GM12878 (cell line): ENCODE measurements at regions not wholly inside any gene's neighbourhood (a gene's known extent, or its start where the extent isn't known, plus 50 kb on each side); places are given as distances from the start of the nearest gene placed in this dataset.
"Not testable (repeated sequence)": the region's sequence is repeated elsewhere in the genome, so short reads cannot be mapped to it uniquely, and the experiment has no call there.

ENCODE experiments used
- ATAC-seq: fragments of 200-7000 bp; cut with Tn5 transposase; 3 replicates; pipeline ENCODE4 v1.9.1; 2020; ENCODE audit warnings: mild to moderate bottlenecking, moderate library complexity
- BruUV-seq: library from RNA; stranded (reverse); fragments of 400-500 nt; replicated peaks from 2 replicates; lab custom pipeline; 2021; lab: Mats Ljungman, UMichigan
- CTCF ChIA-PET: fragments of 300-600 bp; sonication (Branson Sonifier 250); formaldehyde crosslinking; extraction: SDS; loops from one replicate; lab custom pipeline; 2021; ENCODE audit warnings: inconsistent platforms; lab: Yijun Ruan, JAX
- POLR2A ChIA-PET: fragments of 350-600 bp; formaldehyde crosslinking; extraction: SDS; loops from one replicate; lab custom pipeline; 2021; ENCODE audit warnings: inconsistent platforms; lab: Charles Lee
- RAD21 ChIA-PET: fragments of 300-600 bp; sonication (Branson Sonifier 250); formaldehyde crosslinking; loops from one replicate; lab custom pipeline; 2023; ENCODE audit warnings: antibody characterized with exemption; ENCODE audit not compliant: unreplicated experiment; lab: Charles Lee
- SMC1A ChIA-PET: fragments of 300-600 bp; sonication (Branson Sonifier 250); formaldehyde crosslinking; loops from one replicate; lab custom pipeline; 2023; ENCODE audit not compliant: unreplicated experiment, uncharacterized antibody; lab: Charles Lee
- DNase-seq: peaks from one replicate; pipeline ENCODE4 v3.0.0-alpha.2; 2011; ENCODE audit warnings: low read depth, low spot score
- FAIRE-seq: peaks from 3 replicates; lab custom pipeline; 2011; peaks lifted over from hg19 to GRCh38; lab: Jason Lieb, UNC
- H2AFZ ChIP-seq: 2 replicates; pipeline ENCODE4 v1.6.0; 2011; ENCODE audit warnings: low read depth, low read length, control low read depth; ENCODE audit not compliant: control insufficient read depth
- H3K27ac ChIP-seq: 2 replicates; pipeline ENCODE4 v1.5.1; 2011; ENCODE audit warnings: control low read depth; ENCODE audit not compliant: control insufficient read depth, insufficient read depth
- H3K27me3 ChIP-seq, 2 experiments: replicated peaks in 1 of 2; 2 replicates each; pipeline versions ENCODE4 v1.6.0 to v1.6.1; 2011; ENCODE audit warnings: low read length in 1 of 2; ENCODE audit not compliant: control insufficient read depth in 2 of 2, insufficient read depth in 2 of 2
- H3K36me3 ChIP-seq, 2 experiments: 2 replicates each; pipeline ENCODE4 v1.5.1; 2011; ENCODE audit warnings: low read length in 1 of 2; ENCODE audit not compliant: control insufficient read depth in 2 of 2, insufficient read depth in 2 of 2
- H3K4me1 ChIP-seq: 2 replicates; pipeline ENCODE4 v1.6.1; 2011; ENCODE audit warnings: mild to moderate bottlenecking, low read length, moderate library complexity, mixed read lengths; ENCODE audit not compliant: control insufficient read depth, insufficient read depth
- H3K4me2 ChIP-seq: 2 replicates; pipeline ENCODE4 v1.6.0; 2011; ENCODE audit warnings: control low read depth; ENCODE audit not compliant: control insufficient read depth, insufficient read depth
- H3K4me3 ChIP-seq: fragments of 200-600 bp; sonication (generic); 2 replicates; pipeline ENCODE4 v1.5.1; 2016
- H3K79me2 ChIP-seq: 2 replicates; pipeline ENCODE4 v1.6.0; 2011; ENCODE audit warnings: low read length; ENCODE audit not compliant: control insufficient read depth, insufficient read depth
- H3K9ac ChIP-seq: 2 replicates; pipeline ENCODE4 v1.8.0; 2011; ENCODE audit warnings: low read length, control low read depth, mixed read lengths; ENCODE audit not compliant: control insufficient read depth, insufficient read depth
- H3K9me3 ChIP-seq: replicated peaks from 3 replicates; pipeline ENCODE4 v1.5.1; 2011; ENCODE audit warnings: mild to moderate bottlenecking, low read length; ENCODE audit not compliant: control insufficient read depth, insufficient read depth
- H4K20me1 ChIP-seq: 2 replicates; pipeline ENCODE4 v1.6.0; 2011; ENCODE audit not compliant: control insufficient read depth, insufficient read depth
- CHD1 ChIP-seq: IDR thresholded peaks from 2 replicates; pipeline ENCODE4 v1.6.1; 2012; ENCODE audit warnings: low read depth, low read length, improper control_type of control experiment
- MEF2B ChIP-seq: fragments of 450-650 bp; IDR thresholded peaks from 2 replicates; pipeline ENCODE4 v1.6.1; 2018; ENCODE audit warnings: mild to moderate bottlenecking, moderate library complexity; ENCODE audit not compliant: partially characterized antibody, poor library complexity, severe bottlenecking
- PBX3 ChIP-seq: IDR thresholded peaks from 2 replicates; pipeline ENCODE4 v1.6.1; 2011; ENCODE audit warnings: mild to moderate bottlenecking, low read depth, low read length, moderate library complexity; ENCODE audit not compliant: insufficient replicate concordance
- TARDBP ChIP-seq: IDR thresholded peaks from 2 replicates; pipeline ENCODE4 v1.6.1; 2016; ENCODE audit warnings: borderline replicate concordance
- WGBS: methylation state at CpG from one replicate; pipeline ENCODE4 v1.1.6; 2016; ENCODE audit warnings: low lambda C conversion rate; ENCODE audit not compliant: insufficient replicate concordance, insufficient coverage; ENCODE audit errors: missing lambda C conversion rate; 5-methylcytosine and 5-hydroxymethylcytosine counted together
- in situ Hi-C: fragments of 300-500 bp; cut with MboI; formaldehyde crosslinking; loops from 9 replicates; pipeline ENCODE4 v1.14.3; 2018; ENCODE audit warnings: mixed read lengths
- intact Hi-C: fragments of 100-400 bp; cut with micrococcal nuclease; formaldehyde crosslinking; loops from one replicate; pipeline ENCODE4 v1.14.2; 2022; ENCODE audit not compliant: unreplicated experiment
- TF ChIP-seq, protein P1 (sequence below): fragments of 450-650 bp; formaldehyde crosslinking; IDR thresholded peaks from 2 replicates; pipeline ENCODE4 v1.4.0; 2020; ENCODE audit warnings: mild to moderate bottlenecking, moderate library complexity

GRCh38 chr15:69766156-69766555 lies 313.5 kb downstream of the RPLP1 start (continued):
- TF ChIP-seq, protein P1, sequence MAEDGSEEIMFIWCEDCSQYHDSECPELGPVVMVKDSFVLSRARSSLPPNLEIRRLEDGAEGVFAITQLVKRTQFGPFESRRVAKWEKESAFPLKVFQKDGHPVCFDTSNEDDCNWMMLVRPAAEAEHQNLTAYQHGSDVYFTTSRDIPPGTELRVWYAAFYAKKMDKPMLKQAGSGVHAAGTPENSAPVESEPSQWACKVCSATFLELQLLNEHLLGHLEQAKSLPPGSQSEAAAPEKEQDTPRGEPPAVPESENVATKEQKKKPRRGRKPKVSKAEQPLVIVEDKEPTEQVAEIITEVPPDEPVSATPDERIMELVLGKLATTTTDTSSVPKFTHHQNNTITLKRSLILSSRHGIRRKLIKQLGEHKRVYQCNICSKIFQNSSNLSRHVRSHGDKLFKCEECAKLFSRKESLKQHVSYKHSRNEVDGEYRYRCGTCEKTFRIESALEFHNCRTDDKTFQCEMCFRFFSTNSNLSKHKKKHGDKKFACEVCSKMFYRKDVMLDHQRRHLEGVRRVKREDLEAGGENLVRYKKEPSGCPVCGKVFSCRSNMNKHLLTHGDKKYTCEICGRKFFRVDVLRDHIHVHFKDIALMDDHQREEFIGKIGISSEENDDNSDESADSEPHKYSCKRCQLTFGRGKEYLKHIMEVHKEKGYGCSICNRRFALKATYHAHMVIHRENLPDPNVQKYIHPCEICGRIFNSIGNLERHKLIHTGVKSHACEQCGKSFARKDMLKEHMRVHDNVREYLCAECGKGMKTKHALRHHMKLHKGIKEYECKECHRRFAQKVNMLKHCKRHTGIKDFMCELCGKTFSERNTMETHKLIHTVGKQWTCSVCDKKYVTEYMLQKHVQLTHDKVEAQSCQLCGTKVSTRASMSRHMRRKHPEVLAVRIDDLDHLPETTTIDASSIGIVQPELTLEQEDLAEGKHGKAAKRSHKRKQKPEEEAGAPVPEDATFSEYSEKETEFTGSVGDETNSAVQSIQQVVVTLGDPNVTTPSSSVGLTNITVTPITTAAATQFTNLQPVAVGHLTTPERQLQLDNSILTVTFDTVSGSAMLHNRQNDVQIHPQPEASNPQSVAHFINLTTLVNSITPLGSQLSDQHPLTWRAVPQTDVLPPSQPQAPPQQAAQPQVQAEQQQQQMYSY (CRISPR knock-in tag): no peak
- no peak for TF ChIP-seq PBX3

- Histone ChIP-seq H3K4me2 (no peak overlapping the region), H3K9me3 (no peaks in the 10 kb centered on the region), H3K9ac (no peak overlapping the region), H3K36me3 (no peaks in the 10 kb centered on the region), H3K27me3 (peaks cover 0 to 3% of the 10 kb centered on the region in 2 experiments; a peak in 1 of 4 replicates), H4K20me1 (no peaks in the 10 kb centered on the region), H3K27ac (no peak overlapping the region), H2AFZ (no peak overlapping the region), H3K4me1 (no peaks in the 10 kb centered on the region), H3K4me3 (no peak overlapping the region), H3K79me2 (no peaks in the 10 kb centered on the region)
- in situ Hi-C loops (no loop called here), intact Hi-C loops (no loop called here)
- ChIA-PET CTCF (no interaction called here), SMC1A (no interaction called here), POLR2A (no interaction called here), RAD21 (no interaction called here)
- FAIRE-seq (no peak), DNase-seq (no peak), ATAC-seq (no peak)
- 71% methylated on average over 4 of the region's 4 CpGs for WGBS
- TF ChIP-seq PBX3 (no peak), TARDBP (no peak), CHD1 (no peak), MEF2B (no peak)
- no TSS peak for BruUV-seq
These were observed 314.6 kb downstream of the RPLP1 start for GRCh38 chr15:69767191-69767590.

GRCh38 chr15:69769336-69769735 lies 316.7 kb downstream of the RPLP1 start:
- H3K79me2 ChIP-seq, H3K4me1 ChIP-seq, H3K4me3 ChIP-seq, H2AFZ ChIP-seq, H3K36me3 ChIP-seq, SMC1A ChIA-PET, CTCF ChIA-PET, DNase-seq, H4K20me1 ChIP-seq, intact Hi-C loops, RAD21 ChIA-PET, H3K4me2 ChIP-seq, POLR2A ChIA-PET, H3K9me3 ChIP-seq, H3K27me3 ChIP-seq, ATAC-seq, H3K9ac ChIP-seq, in situ Hi-C loops, FAIRE-seq, H3K27ac ChIP-seq, BruUV-seq: not testable (repeated sequence)
- WGBS: 18% methylated on average over 6 of the region's 6 CpGs
